HEK293 (cell line): ENCODE measurements at regions not wholly inside any gene's neighbourhood (a gene's known extent, or its start where the extent isn't known, plus 50 kb on each side); places are given as distances from the start of the nearest gene placed in this dataset.

Experiments
- KLF1 ChIP-seq: fragments of 450-650 bp; formaldehyde crosslinking; IDR thresholded peaks from 2 replicates; pipeline ENCODE4 v1.5.1; 2016; ENCODE audit warnings: missing biosample characterization, missing genetic modification characterization
- ZBTB48 ChIP-seq: fragments of 450-650 bp; formaldehyde crosslinking; IDR thresholded peaks from 2 replicates; pipeline ENCODE4 v1.5.1; 2016; ENCODE audit warnings: missing biosample characterization, missing genetic modification characterization
- ZNF202 ChIP-seq: fragments of 450-650 bp; formaldehyde crosslinking; IDR thresholded peaks from 2 replicates; pipeline ENCODE4 v1.5.1; 2016; ENCODE audit warnings: missing biosample characterization, missing genetic modification characterization, borderline replicate concordance
- ZNF561 ChIP-seq: fragments of 450-650 bp; IDR thresholded peaks from 2 replicates; pipeline ENCODE4 v1.5.1; 2018; ENCODE audit warnings: missing biosample characterization, missing genetic modification characterization, borderline replicate concordance
- ZNF792 ChIP-seq: fragments of 450-650 bp; formaldehyde crosslinking; IDR thresholded peaks from 2 replicates; pipeline ENCODE4 v1.5.1; 2016; ENCODE audit warnings: missing biosample characterization, missing genetic modification characterization
- TF ChIP-seq, protein P1 (sequence below): fragments of 450-650 bp; formaldehyde crosslinking; IDR thresholded peaks from 2 replicates; pipeline ENCODE4 v1.5.1; 2016; ENCODE audit warnings: missing biosample characterization, missing genetic modification characterization

DNA sequence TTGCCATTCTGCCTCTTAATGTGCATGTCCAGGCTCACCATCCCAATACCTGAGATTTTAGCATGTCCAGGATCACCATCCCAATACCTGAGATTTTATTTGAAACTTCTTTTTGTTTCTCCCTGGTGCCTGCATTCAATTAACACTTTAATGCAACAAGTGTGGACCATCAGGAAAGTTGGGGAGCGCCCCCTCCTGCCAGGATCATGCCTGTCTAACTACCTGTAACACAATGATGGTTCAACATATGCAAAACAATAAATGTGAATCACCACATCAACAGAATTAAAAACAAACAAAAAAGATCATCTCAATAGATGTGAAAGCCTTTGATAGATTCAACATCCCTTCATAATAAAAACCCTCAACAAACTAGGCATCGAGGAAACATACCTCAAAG is 1359.5 kb upstream of the DIAPH2 start:
- TF ChIP-seq ZNF561 (tag by site-specific recombination), result no peak
- TF ChIP-seq ZBTB48 (tag by site-specific recombination), result no peak
- TF ChIP-seq ZNF202 (tag by site-specific recombination), result no peak
- no peak for TF ChIP-seq KLF1 (tag by site-specific recombination)
- TF ChIP-seq, protein P1, sequence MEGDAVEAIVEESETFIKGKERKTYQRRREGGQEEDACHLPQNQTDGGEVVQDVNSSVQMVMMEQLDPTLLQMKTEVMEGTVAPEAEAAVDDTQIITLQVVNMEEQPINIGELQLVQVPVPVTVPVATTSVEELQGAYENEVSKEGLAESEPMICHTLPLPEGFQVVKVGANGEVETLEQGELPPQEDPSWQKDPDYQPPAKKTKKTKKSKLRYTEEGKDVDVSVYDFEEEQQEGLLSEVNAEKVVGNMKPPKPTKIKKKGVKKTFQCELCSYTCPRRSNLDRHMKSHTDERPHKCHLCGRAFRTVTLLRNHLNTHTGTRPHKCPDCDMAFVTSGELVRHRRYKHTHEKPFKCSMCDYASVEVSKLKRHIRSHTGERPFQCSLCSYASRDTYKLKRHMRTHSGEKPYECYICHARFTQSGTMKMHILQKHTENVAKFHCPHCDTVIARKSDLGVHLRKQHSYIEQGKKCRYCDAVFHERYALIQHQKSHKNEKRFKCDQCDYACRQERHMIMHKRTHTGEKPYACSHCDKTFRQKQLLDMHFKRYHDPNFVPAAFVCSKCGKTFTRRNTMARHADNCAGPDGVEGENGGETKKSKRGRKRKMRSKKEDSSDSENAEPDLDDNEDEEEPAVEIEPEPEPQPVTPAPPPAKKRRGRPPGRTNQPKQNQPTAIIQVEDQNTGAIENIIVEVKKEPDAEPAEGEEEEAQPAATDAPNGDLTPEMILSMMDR (tag by site-specific recombination), result no peak
- TF ChIP-seq ZNF792 (tag by site-specific recombination), result no peak
